ENCODE measurements at regions not wholly inside any gene's neighbourhood (a gene's known extent, or its start where the extent isn't known, plus 50 kb on each side); places are given as distances from the start of the nearest gene placed in this dataset.

- TF ChIP-seq EZH2 (IDR thresholded peaks at IDR 0.05; ENCODE audit: insufficient read depth, poor library complexity, severe bottlenecking) (no peak), EZH2phosphoT487 (IDR thresholded peaks at IDR 0.05; ENCODE audit: insufficient read depth, low read depth) (no peak)
- Histone ChIP-seq H3K27me3 (replicated peaks; ENCODE audit: insufficient read depth) (no peaks in the 10 kb centered on the region), H3F3A (ENCODE audit: insufficient read depth) (no peaks in the 10 kb centered on the region), H3K36me3 (ENCODE audit: low read depth) (no peaks in the 10 kb centered on the region), H3K27ac (no peak overlapping the region), H3K9me3 (ENCODE audit: low read depth) (no peaks in the 10 kb centered on the region), H3K9me2 (ENCODE audit: insufficient read depth) (no peaks in the 10 kb centered on the region), H3K9ac (no peak overlapping the region), H3K4me1 (ENCODE audit: insufficient read depth) (no peaks in the 10 kb centered on the region), H4K20me1 (ENCODE audit: insufficient read depth) (no peaks in the 10 kb centered on the region), H3K79me2 (ENCODE audit: insufficient read depth) (no peaks in the 10 kb centered on the region), H2AFZ (no peak overlapping the region), H3K4me2 (ENCODE audit: unreplicated experiment) (no peak overlapping the region), H3K4me3 (no peak overlapping the region)
- in situ Hi-C loops (cut with MboI): no loop called here
- DNase-seq: no peak
Measured at GRCh38 chr2:59711121-59711520, 842.3 kb downstream of the BCL11A start.

GRCh38 chr2:59706729-59707128, 846.7 kb downstream of the BCL11A start:
- Histone ChIP-seq H3K4me1 (ENCODE audit: insufficient read depth) (no peaks in the 10 kb centered on the region), H3K9me2 (ENCODE audit: insufficient read depth) (no peaks in the 10 kb centered on the region), H3K9me3 (ENCODE audit: low read depth) (no peaks in the 10 kb centered on the region), H3K9ac (no peak overlapping the region), H3K4me3 (no peak overlapping the region), H3K4me2 (ENCODE audit: unreplicated experiment) (no peak overlapping the region), H3F3A (ENCODE audit: insufficient read depth) (no peaks in the 10 kb centered on the region), H3K27ac (no peak overlapping the region), H4K20me1 (ENCODE audit: insufficient read depth) (no peaks in the 10 kb centered on the region), H3K79me2 (ENCODE audit: insufficient read depth) (no peaks in the 10 kb centered on the region), H2AFZ (no peak overlapping the region), H3K27me3 (replicated peaks; ENCODE audit: insufficient read depth) (no peaks in the 10 kb centered on the region), H3K36me3 (ENCODE audit: low read depth) (no peaks in the 10 kb centered on the region)
- TF ChIP-seq EZH2phosphoT487 (IDR thresholded peaks at IDR 0.05; ENCODE audit: insufficient read depth, low read depth) (no peak), EZH2 (IDR thresholded peaks at IDR 0.05; ENCODE audit: insufficient read depth, poor library complexity, severe bottlenecking) (no peak)
- in situ Hi-C loops (cut with MboI): no loop called here
- DNase-seq: no peak
- 3 to 5% methylated on average over 4 of the region's 4 CpGs for WGBS, 2 experiments (ENCODE audit: low coverage in 1 of 2, low lambda C conversion rate in 2 of 2, missing lambda C conversion rate in 2 of 2)

GRCh38 chr2:59703796-59704195, 849.7 kb downstream of the BCL11A start:
- H3K36me3 ChIP-seq (ENCODE audit: low read depth): no peaks in the 10 kb centered on the region
- no peak overlapping the region for H3K27ac ChIP-seq
- no peaks in the 10 kb centered on the region for H3K27me3 ChIP-seq (replicated peaks; ENCODE audit: insufficient read depth)
- no peak overlapping the region for H3K9ac ChIP-seq
- no peaks in the 10 kb centered on the region for H3K79me2 ChIP-seq (ENCODE audit: insufficient read depth)
- TF ChIP-seq EZH2 (IDR thresholded peaks at IDR 0.05; ENCODE audit: insufficient read depth, poor library complexity, severe bottlenecking) (no peak), EZH2phosphoT487 (IDR thresholded peaks at IDR 0.05; ENCODE audit: insufficient read depth, low read depth) (no peak)
- no peaks in the 10 kb centered on the region for H3K9me3 ChIP-seq (ENCODE audit: low read depth)
- WGBS, 2 experiments (ENCODE audit: low coverage in 1 of 2, low lambda C conversion rate in 2 of 2, missing lambda C conversion rate in 2 of 2): 0 to 4% methylated on average over 1 of the region's 1 CpG
- DNase-seq: no peak
- no peak overlapping the region for H2AFZ ChIP-seq
- H3K9me2 ChIP-seq (ENCODE audit: insufficient read depth): no peaks in the 10 kb centered on the region
- no peaks in the 10 kb centered on the region for H4K20me1 ChIP-seq (ENCODE audit: insufficient read depth)
- H3K4me3 ChIP-seq: no peak overlapping the region
- H3F3A ChIP-seq (ENCODE audit: insufficient read depth): no peaks in the 10 kb centered on the region
- H3K4me2 ChIP-seq (ENCODE audit: unreplicated experiment): no peak overlapping the region
- H3K4me1 ChIP-seq (ENCODE audit: insufficient read depth): no peaks in the 10 kb centered on the region
- in situ Hi-C loops (cut with MboI): no loop called here

- Histone ChIP-seq H3F3A (ENCODE audit: insufficient read depth) (no peaks in the 10 kb centered on the region), H3K4me3 (no peak overlapping the region), H3K9me3 (ENCODE audit: low read depth) (no peaks in the 10 kb centered on the region), H3K27ac (no peak overlapping the region), H3K4me2 (ENCODE audit: unreplicated experiment) (no peak overlapping the region), H3K9me2 (ENCODE audit: insufficient read depth) (no peaks in the 10 kb centered on the region), H3K79me2 (ENCODE audit: insufficient read depth) (no peaks in the 10 kb centered on the region), H3K4me1 (ENCODE audit: insufficient read depth) (no peaks in the 10 kb centered on the region), H2AFZ (no peak overlapping the region), H3K36me3 (ENCODE audit: low read depth) (no peaks in the 10 kb centered on the region), H4K20me1 (ENCODE audit: insufficient read depth) (no peaks in the 10 kb centered on the region), H3K9ac (no peak overlapping the region), H3K27me3 (replicated peaks; ENCODE audit: insufficient read depth) (no peaks in the 10 kb centered on the region)
- in situ Hi-C loops (cut with MboI): no loop called here
- TF ChIP-seq EZH2 (IDR thresholded peaks at IDR 0.05; ENCODE audit: insufficient read depth, poor library complexity, severe bottlenecking): no peak
- no peak for TF ChIP-seq EZH2phosphoT487 (IDR thresholded peaks at IDR 0.05; ENCODE audit: insufficient read depth, low read depth)
- no peak for DNase-seq
- WGBS, 2 experiments (ENCODE audit: low coverage in 1 of 2, low lambda C conversion rate in 2 of 2, missing lambda C conversion rate in 2 of 2): 5 to 6% methylated on average over 1 of the region's 1 CpG
Measured at GRCh38 chr2:59702026-59702425, 851.4 kb downstream of the BCL11A start.

- no peak overlapping the region for H2AFZ ChIP-seq
- TF ChIP-seq EZH2phosphoT487 (IDR thresholded peaks at IDR 0.05; ENCODE audit: insufficient read depth, low read depth) (no peak), EZH2 (IDR thresholded peaks at IDR 0.05; ENCODE audit: insufficient read depth, poor library complexity, severe bottlenecking) (no peak)
- H3K36me3 ChIP-seq (ENCODE audit: low read depth): no peaks in the 10 kb centered on the region
- no peak overlapping the region for H3K4me2 ChIP-seq (ENCODE audit: unreplicated experiment)
- no peak overlapping the region for H3K9ac ChIP-seq
- no peaks in the 10 kb centered on the region for H3K27me3 ChIP-seq (replicated peaks; ENCODE audit: insufficient read depth)
- no peaks in the 10 kb centered on the region for H3K4me1 ChIP-seq (ENCODE audit: insufficient read depth)
- no peaks in the 10 kb centered on the region for H3K79me2 ChIP-seq (ENCODE audit: insufficient read depth)
- no peak overlapping the region for H3K27ac ChIP-seq
- H3F3A ChIP-seq (ENCODE audit: insufficient read depth): no peaks in the 10 kb centered on the region
- no peaks in the 10 kb centered on the region for H3K9me2 ChIP-seq (ENCODE audit: insufficient read depth)
- no peak overlapping the region for H3K4me3 ChIP-seq
- DNase-seq: no peak
- H4K20me1 ChIP-seq (ENCODE audit: insufficient read depth): no peaks in the 10 kb centered on the region
- WGBS, 2 experiments (ENCODE audit: low coverage in 1 of 2, low lambda C conversion rate in 2 of 2, missing lambda C conversion rate in 2 of 2): 30 to 38% methylated on average over 3 of the region's 3 CpGs
- no peaks in the 10 kb centered on the region for H3K9me3 ChIP-seq (ENCODE audit: low read depth)
- in situ Hi-C loops (cut with MboI): no loop called here
Measured at GRCh38 chr2:59701271-59701994, 852.0 kb downstream of the BCL11A start.

All from GM23248 (cell line).